IMR-90 (cell line): ENCODE measurements at regions not wholly inside any gene's neighbourhood (a gene's known extent, or its start where the extent isn't known, plus 50 kb on each side); places are given as distances from the start of the nearest gene placed in this dataset.

ENCODE experiments used
- ATAC-seq: fragments of 200-7000 bp; cut with Tn5 transposase; 2 replicates; pipeline ENCODE4 v1.9.1; 2020; ENCODE audit warnings: low read depth, mild to moderate bottlenecking, moderate library complexity
- BruUV-seq: library from RNA; stranded (reverse); fragments of 400-500 nt; replicated peaks from 2 replicates; lab custom pipeline; 2021; lab: Mats Ljungman, UMichigan
- CTCF ChIA-PET: fragments of 300-600 bp; formaldehyde crosslinking; extraction: SDS; loops from one replicate; lab custom pipeline; 2021; ENCODE audit warnings: antibody characterized with exemption; lab: Yijun Ruan, JAX
- POLR2A ChIA-PET: fragments of 300-600 bp; sonication (Branson Sonifier 250); formaldehyde crosslinking; loops from one replicate; lab custom pipeline; 2022; ENCODE audit warnings: antibody characterized with exemption; ENCODE audit not compliant: unreplicated experiment; lab: Charles Lee
- DNase-seq: peaks from one replicate; pipeline ENCODE4 v3.0.0; 2013
- H2AFZ ChIP-seq: replicated peaks from 2 replicates; pipeline ENCODE3; 2013; ENCODE audit warnings: low read length, mild to moderate bottlenecking; ENCODE audit not compliant: poor library complexity
- H2AK5ac ChIP-seq: 2 replicates; pipeline ENCODE4 v1.6.1; 2013; ENCODE audit warnings: low read depth, low read length, inconsistent platforms
- H2AK9ac ChIP-seq: replicated peaks from 2 replicates; pipeline ENCODE3; 2013; ENCODE audit warnings: mild to moderate bottlenecking, low read depth, low read length, moderate library complexity; ENCODE audit not compliant: poor library complexity
- H2BK120ac ChIP-seq: 2 replicates; pipeline ENCODE4 v1.6.1; 2013; ENCODE audit warnings: low read depth, low read length, inconsistent platforms
- H2BK15ac ChIP-seq: 3 replicates; pipeline ENCODE4 v1.6.1; 2013; ENCODE audit warnings: low read depth, low read length, inconsistent platforms
- H2BK20ac ChIP-seq: 2 replicates; pipeline ENCODE4 v1.6.1; 2013; ENCODE audit warnings: low read depth, mild to moderate bottlenecking, inconsistent platforms, low read length, moderate library complexity
- H2BK5ac ChIP-seq: 2 replicates; pipeline ENCODE4 v1.6.1; 2013; ENCODE audit warnings: mild to moderate bottlenecking, low read depth, low read length, inconsistent platforms; ENCODE audit not compliant: poor library complexity, severe bottlenecking
- H3K14ac ChIP-seq: replicated peaks from 2 replicates; pipeline ENCODE4 v1.6.1; 2013; ENCODE audit warnings: low read depth, low read length, inconsistent platforms
- H3K18ac ChIP-seq: 2 replicates; pipeline ENCODE4 v1.6.1; 2013; ENCODE audit warnings: low read depth, low read length, control low read depth
- H3K23ac ChIP-seq: 2 replicates; pipeline ENCODE4 v1.6.1; 2013; ENCODE audit warnings: low read depth, low read length, inconsistent platforms
- H3K27ac ChIP-seq: 2 replicates; pipeline ENCODE4 v1.5.1; 2013; ENCODE audit warnings: mild to moderate bottlenecking, control low read depth, low read length; ENCODE audit not compliant: insufficient read depth
- H3K27me3 ChIP-seq: 2 replicates; pipeline ENCODE4 v1.6.1; 2013; ENCODE audit warnings: low read length; ENCODE audit not compliant: control insufficient read depth, insufficient read depth
- H3K36me3 ChIP-seq: 2 replicates; pipeline ENCODE4 v1.6.1; 2013; ENCODE audit warnings: low read length, mixed read lengths; ENCODE audit not compliant: control insufficient read depth, insufficient read depth
- H3K4ac ChIP-seq: 2 replicates; pipeline ENCODE4 v1.6.1; 2013; ENCODE audit warnings: low read depth, low read length, inconsistent platforms
- H3K4me1 ChIP-seq: 2 replicates; pipeline ENCODE4 v1.6.1; 2013; ENCODE audit warnings: low read length, mixed read lengths; ENCODE audit not compliant: control insufficient read depth, insufficient read depth
- H3K4me2 ChIP-seq: 2 replicates; pipeline ENCODE4 v1.6.1; 2013; ENCODE audit warnings: low read depth, mild to moderate bottlenecking, control low read depth, low read length, moderate library complexity
- H3K4me3 ChIP-seq: 2 replicates; pipeline ENCODE4 v1.5.1; 2013; ENCODE audit warnings: low read depth, mild to moderate bottlenecking, control low read depth, low read length, moderate library complexity; ENCODE audit not compliant: insufficient read depth
- H3K56ac ChIP-seq: 2 replicates; pipeline ENCODE4 v1.6.1; 2013; ENCODE audit warnings: low read length, inconsistent platforms; ENCODE audit not compliant: insufficient read depth; ENCODE audit errors: extremely low read depth
- H3K79me1 ChIP-seq, 2 experiments: 2 replicates each; pipeline ENCODE4 v1.6.1; 2013; ENCODE audit warnings: low read length in 2 of 2, inconsistent platforms in 1 of 2, low read depth in 1 of 2
- H3K9ac ChIP-seq: 2 replicates; pipeline ENCODE4 v1.6.1; 2013; ENCODE audit warnings: low read depth, low read length, control low read depth
- H3K9me1 ChIP-seq: 2 replicates; pipeline ENCODE4 v1.6.1; 2013; ENCODE audit warnings: low read length, inconsistent platforms; ENCODE audit not compliant: insufficient read depth
- H3K9me3 ChIP-seq: 2 replicates; pipeline ENCODE4 v1.6.1; 2013; ENCODE audit warnings: low read length; ENCODE audit not compliant: control insufficient read depth, insufficient read depth
- H4K20me1 ChIP-seq: 2 replicates; pipeline ENCODE4 v1.6.1; 2013; ENCODE audit warnings: low read length, inconsistent platforms; ENCODE audit not compliant: insufficient read depth
- H4K5ac ChIP-seq: 2 replicates; pipeline ENCODE4 v1.6.1; 2013; ENCODE audit warnings: mild to moderate bottlenecking, low read depth, low read length, control low read depth
- H4K8ac ChIP-seq, 2 experiments: 2 replicates each; pipeline ENCODE4 v1.6.1; 2013; ENCODE audit warnings: low read depth in 2 of 2, low read length in 2 of 2, control low read depth in 1 of 2, inconsistent platforms in 1 of 2
- H4K91ac ChIP-seq: 2 replicates; pipeline ENCODE4 v1.6.1; 2013; ENCODE audit warnings: low read depth, low read length, inconsistent platforms; ENCODE audit not compliant: insufficient read depth
- BHLHE40 ChIP-seq: fragments of 150-350 bp; IDR thresholded peaks from 2 replicates; pipeline ENCODE4 v1.6.1; 2016; ENCODE audit warnings: mild to moderate bottlenecking, low read depth, low read length
- CEBPB ChIP-seq: IDR thresholded peaks from 2 replicates; pipeline ENCODE4 v1.6.1; 2012; ENCODE audit warnings: low read depth, low read length, improper control_type of control experiment
- CHD1 ChIP-seq: IDR thresholded peaks from 2 replicates; pipeline ENCODE4 v1.6.1; 2012; ENCODE audit warnings: low read depth, low read length, improper control_type of control experiment
- CTCF ChIP-seq: conservative IDR thresholded peaks from 2 replicates; pipeline ENCODE4 v1.5.1; 2012; ENCODE audit warnings: mild to moderate bottlenecking, low read depth, low read length, improper control_type of control experiment
- ELK1 ChIP-seq: fragments of 150-350 bp; IDR thresholded peaks from 2 replicates; pipeline ENCODE4 v1.6.1; 2016; ENCODE audit warnings: low read depth, mild to moderate bottlenecking, low read length, moderate library complexity, borderline replicate concordance
- FOS ChIP-seq: fragments of 150-350 bp; IDR thresholded peaks from 2 replicates; pipeline ENCODE4 v1.6.1; 2016; ENCODE audit warnings: low read depth, low read length
- MAFK ChIP-seq: IDR thresholded peaks from 2 replicates; pipeline ENCODE4 v1.6.1; 2012; ENCODE audit warnings: low read depth, low read length, improper control_type of control experiment
- MAZ ChIP-seq: IDR thresholded peaks from 2 replicates; pipeline ENCODE4 v1.6.1; 2012; ENCODE audit warnings: low read depth, mild to moderate bottlenecking, low read length, improper control_type of control experiment, moderate library complexity, borderline replicate concordance
- MXI1 ChIP-seq: IDR thresholded peaks from 2 replicates; pipeline ENCODE4 v1.6.1; 2012; ENCODE audit warnings: low read depth, mild to moderate bottlenecking, low read length, moderate library complexity, borderline replicate concordance
- NFE2L2 ChIP-seq: fragments of 150-350 bp; IDR thresholded peaks from 2 replicates; pipeline ENCODE4 v1.6.1; 2016; ENCODE audit warnings: low read depth, mild to moderate bottlenecking, low read length
- POLR2A ChIP-seq: IDR thresholded peaks from 2 replicates; pipeline ENCODE4 v1.6.1; 2012; ENCODE audit warnings: mild to moderate bottlenecking, low read depth, low read length
- RAD21 ChIP-seq: IDR thresholded peaks from 2 replicates; pipeline ENCODE4 v1.6.1; 2012; ENCODE audit warnings: low read length, improper control_type of control experiment
- RCOR1 ChIP-seq: IDR thresholded peaks from 2 replicates; pipeline ENCODE4 v1.6.1; 2012; ENCODE audit warnings: mild to moderate bottlenecking, low read length, improper control_type of control experiment; ENCODE audit not compliant: insufficient replicate concordance
- RFX5 ChIP-seq: IDR thresholded peaks from 2 replicates; pipeline ENCODE4 v1.8.0; 2012; ENCODE audit warnings: low read depth, mild to moderate bottlenecking, low read length, moderate library complexity
- SMC3 ChIP-seq: fragments of 150-350 bp; IDR thresholded peaks from 2 replicates; pipeline ENCODE4 v1.6.1; 2016; ENCODE audit warnings: low read depth, mild to moderate bottlenecking, antibody characterized with exemption, low read length, moderate library complexity
- USF2 ChIP-seq: fragments of 150-350 bp; IDR thresholded peaks from 2 replicates; pipeline ENCODE4 v1.6.1; 2017; ENCODE audit warnings: mild to moderate bottlenecking, antibody characterized with exemption, low read length, low read depth
- WGBS, 2 experiments: methylation state at CpG; one replicate each; pipeline versions ENCODE4 v1.1.5 to v1.1.7; 2013; ENCODE audit warnings: missing lambda C conversion rate in 2 of 2; ENCODE audit not compliant: insufficient read length in 1 of 2; ENCODE audit errors: extremely low coverage in 2 of 2; 5-methylcytosine and 5-hydroxymethylcytosine counted together
- dilution Hi-C: fragments of 300-500 bp; cut with HindIII; formaldehyde crosslinking; loops from one replicate; pipeline ENCODE4 v1.14.3; 2018; ENCODE audit warnings: low sequenced_read_pairs; ENCODE audit not compliant: unreplicated experiment
- in situ Hi-C: fragments of 300-500 bp; cut with MboI; formaldehyde crosslinking; loops from 3 replicates; pipeline ENCODE4 v1.14.3; 2019; ENCODE audit warnings: low sequenced_read_pairs, inconsistent platforms, mixed read lengths
- intact Hi-C: fragments of 100-400 bp; cut with micrococcal nuclease; formaldehyde crosslinking; loops from 2 replicates; pipeline ENCODE4 v1.10.0; 2022

- no peak overlapping the region for H3K56ac ChIP-seq
- no peak overlapping the region for H2BK15ac ChIP-seq
- H2BK5ac ChIP-seq, result no peak overlapping the region
- TF ChIP-seq NFE2L2 (no peak), POLR2A (no peak), MXI1 (no peak), CTCF (no peak), CHD1 (no peak), ELK1 (no peak), MAZ (no peak), BHLHE40 (no peak), USF2 (no peak), RFX5 (no peak), FOS (no peak), RCOR1 (no peak), RAD21 (no peak), MAFK (no peak), CEBPB (no peak), SMC3 (no peak)
- H3K14ac ChIP-seq, result no peak overlapping the region
- H4K5ac ChIP-seq, result no peak overlapping the region
- no peak overlapping the region for H3K18ac ChIP-seq
- no peaks in the 10 kb centered on the region for H3K79me1 ChIP-seq
- no TSS peak for BruUV-seq
- no peak overlapping the region for H3K4me3 ChIP-seq
- no peak for ATAC-seq
- no peaks in the 10 kb centered on the region for H3K36me3 ChIP-seq
- H2AK9ac ChIP-seq, result no peak overlapping the region
- H3K27me3 ChIP-seq, result no peaks in the 10 kb centered on the region; the same call in 1 of the 2 replicates
- H2BK20ac ChIP-seq, result no peak overlapping the region
- no peak overlapping the region for H3K9ac ChIP-seq
- H4K91ac ChIP-seq, result no peak overlapping the region
- H3K27ac ChIP-seq, result no peak overlapping the region
- H2BK120ac ChIP-seq, result no peak overlapping the region
- no peak overlapping the region for H3K4ac ChIP-seq
- no peak for DNase-seq
- in situ Hi-C loops, result no loop called here
- no peaks in the 10 kb centered on the region for H3K4me1 ChIP-seq
- no peak overlapping the region for H4K8ac ChIP-seq
- no peak overlapping the region for H3K23ac ChIP-seq
- no peaks in the 10 kb centered on the region; the same call in 1 of the 2 replicates for H3K9me3 ChIP-seq
- intact Hi-C loops, result loop anchor here (5.0 kb wide), 1 partner anchor 1398 kb away; no protein-coding TSS in a partner anchor
- no peak overlapping the region for H2AFZ ChIP-seq
- no peak overlapping the region for H3K4me2 ChIP-seq
- dilution Hi-C loops, result no loop called here
- no peaks in the 10 kb centered on the region for H3K9me1 ChIP-seq
- CTCF ChIA-PET, result no interaction called here
- no peaks in the 10 kb centered on the region for H4K20me1 ChIP-seq
- POLR2A ChIA-PET, result no interaction called here
- no peak overlapping the region for H2AK5ac ChIP-seq
- no CpG with 5 or more reads among the region's 6 CpGs for WGBS, 2 experiments
Measured at GRCh38 chr9:88224938-88225337, 86.7 kb upstream of the SPATA31C2 start.
